Right lobe of liver (tissue), 4 donors: ENCODE measurements at regions not wholly inside any gene's neighbourhood (a gene's known extent, or its start where the extent isn't known, plus 50 kb on each side); places are given as distances from the start of the nearest gene placed in this dataset.

Experiments used
- POLR2A ChIP-seq: fragments of 450-650 bp; IDR thresholded peaks from one replicate; pipeline ENCODE4 v1.6.1; 2017; ENCODE audit warnings: antibody characterized with exemption, mild to moderate bottlenecking
- TF ChIP-seq, protein P1 (sequence below), 4 donors: fragments of 200-600 bp in 3 of 4; fragments of 450-650 bp in 1 of 4; IDR thresholded peaks; one replicate each; pipeline versions ENCODE4 v1.5.1 to v1.8.0; 2016 to 2022; ENCODE audit warnings: antibody characterized with exemption in 4 of 4, mild to moderate bottlenecking in 2 of 4
- donor health status: DM: no; HTN: no; CAD: no.
- donor health status: DM: no; HTN: no; CAD: no.
- donor health status: DM: no; HTN: yes; CAD: no.

DNA sequence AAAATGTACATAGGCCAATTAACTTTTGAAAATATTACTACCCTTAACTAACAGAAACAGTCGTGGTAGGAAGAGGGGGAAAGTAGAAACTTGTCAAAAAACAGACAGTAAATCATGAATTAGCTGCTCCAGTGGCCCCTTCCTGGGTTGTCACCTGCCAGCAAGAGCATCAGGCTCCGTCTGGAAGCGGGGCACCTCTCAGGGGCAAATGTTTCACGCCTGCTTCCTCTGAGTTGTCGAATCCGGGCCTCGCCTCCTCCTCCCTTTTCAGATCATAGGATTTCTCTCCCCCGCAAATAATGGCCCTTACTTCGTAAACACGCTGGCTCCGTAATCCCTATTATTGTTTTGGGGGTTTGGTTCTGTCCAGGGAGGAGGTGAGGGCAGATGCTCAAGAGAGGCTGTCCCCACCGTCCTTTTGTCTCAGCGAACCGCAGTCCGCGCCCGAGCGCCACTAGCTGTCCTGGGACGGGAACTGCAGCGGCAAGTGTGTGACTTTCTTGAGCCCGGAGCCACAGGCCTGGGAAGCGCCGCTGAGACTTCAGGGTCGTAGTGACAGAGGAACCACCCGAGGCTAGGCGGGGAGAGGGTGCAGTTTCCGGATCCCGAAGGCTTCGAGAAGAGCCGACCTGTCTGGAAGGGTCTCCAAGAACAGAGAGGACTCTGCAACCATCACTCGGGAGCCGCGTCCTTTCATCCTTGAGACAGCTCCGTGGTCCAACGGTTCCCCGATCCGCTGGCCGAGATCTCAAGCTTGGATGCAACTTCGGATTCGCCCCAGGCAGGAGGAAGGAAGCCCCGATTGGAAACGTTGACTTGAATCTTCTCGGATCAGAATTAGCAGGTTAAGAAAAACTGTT is 214.5 kb upstream of the ZNF184 start:
- TF ChIP-seq POLR2A = no peak
- TF ChIP-seq, protein P1, sequence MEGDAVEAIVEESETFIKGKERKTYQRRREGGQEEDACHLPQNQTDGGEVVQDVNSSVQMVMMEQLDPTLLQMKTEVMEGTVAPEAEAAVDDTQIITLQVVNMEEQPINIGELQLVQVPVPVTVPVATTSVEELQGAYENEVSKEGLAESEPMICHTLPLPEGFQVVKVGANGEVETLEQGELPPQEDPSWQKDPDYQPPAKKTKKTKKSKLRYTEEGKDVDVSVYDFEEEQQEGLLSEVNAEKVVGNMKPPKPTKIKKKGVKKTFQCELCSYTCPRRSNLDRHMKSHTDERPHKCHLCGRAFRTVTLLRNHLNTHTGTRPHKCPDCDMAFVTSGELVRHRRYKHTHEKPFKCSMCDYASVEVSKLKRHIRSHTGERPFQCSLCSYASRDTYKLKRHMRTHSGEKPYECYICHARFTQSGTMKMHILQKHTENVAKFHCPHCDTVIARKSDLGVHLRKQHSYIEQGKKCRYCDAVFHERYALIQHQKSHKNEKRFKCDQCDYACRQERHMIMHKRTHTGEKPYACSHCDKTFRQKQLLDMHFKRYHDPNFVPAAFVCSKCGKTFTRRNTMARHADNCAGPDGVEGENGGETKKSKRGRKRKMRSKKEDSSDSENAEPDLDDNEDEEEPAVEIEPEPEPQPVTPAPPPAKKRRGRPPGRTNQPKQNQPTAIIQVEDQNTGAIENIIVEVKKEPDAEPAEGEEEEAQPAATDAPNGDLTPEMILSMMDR (IDR thresholded peaks at IDR 0.05) = peak; percentile 22 to 36 (median 31)
